HepG2 (cell line): ENCODE measurements at regions not wholly inside any gene's neighbourhood (a gene's known extent, or its start where the extent isn't known, plus 50 kb on each side); places are given as distances from the start of the nearest gene placed in this dataset.

ENCODE experiments used
- FOXM1 ChIP-seq: sonication (generic); formaldehyde crosslinking; IDR thresholded peaks from 2 replicates; pipeline ENCODE4 v1.5.0; 2020; ENCODE audit warnings: missing genetic modification reagents
- JARID2 ChIP-seq: sonication (generic); formaldehyde crosslinking; IDR thresholded peaks from 2 replicates; pipeline ENCODE4 v1.8.1; 2023; ENCODE audit warnings: missing genetic modification reagents, inconsistent platforms; ENCODE audit not compliant: insufficient replicate concordance
- KDM4B ChIP-seq: sonication (generic); formaldehyde crosslinking; IDR thresholded peaks from 2 replicates; pipeline ENCODE4 v1.4.0; 2020; ENCODE audit warnings: missing genetic modification reagents
- RCOR2 ChIP-seq: IDR thresholded peaks from 2 replicates; pipeline ENCODE4 v1.6.1; 2016; ENCODE audit warnings: missing biosample characterization, missing genetic modification reagents
- REXO4 ChIP-seq: sonication (generic); formaldehyde crosslinking; IDR thresholded peaks from 2 replicates; pipeline ENCODE4 v1.8.0; 2022; ENCODE audit warnings: missing genetic modification reagents, mild to moderate bottlenecking, borderline replicate concordance
- ZMYM4 ChIP-seq: sonication (generic); formaldehyde crosslinking; IDR thresholded peaks from 2 replicates; pipeline ENCODE4 v1.8.1; 2023; ENCODE audit warnings: mild to moderate bottlenecking, missing genetic modification reagents
- ZNF101 ChIP-seq: sonication (generic); formaldehyde crosslinking; IDR thresholded peaks from 2 replicates; pipeline ENCODE4 v1.4.0; 2020; ENCODE audit warnings: mild to moderate bottlenecking, low read depth, missing genetic modification reagents, borderline replicate concordance
- ZNF891 ChIP-seq: sonication (generic); formaldehyde crosslinking; IDR thresholded peaks from 2 replicates; pipeline ENCODE4 v1.5.0; 2020; ENCODE audit warnings: mild to moderate bottlenecking, missing genetic modification reagents
- TF ChIP-seq, protein P1 (sequence below): sonication (generic); formaldehyde crosslinking; IDR thresholded peaks from 2 replicates; pipeline ENCODE4 v1.4.0; 2020; ENCODE audit warnings: mild to moderate bottlenecking, missing genetic modification reagents
- TF ChIP-seq, protein P2 (sequence below), 2 experiments: sonication (generic) in 1 of 2; formaldehyde crosslinking in 1 of 2; IDR thresholded peaks; 2 replicates each; pipeline versions ENCODE4 v1.6.1 to v1.9.0; 2014 to 2022; ENCODE audit warnings: antibody characterized with exemption in 1 of 2, borderline replicate concordance in 1 of 2, inconsistent platforms in 1 of 2, low read depth in 1 of 2, missing genetic modification reagents in 1 of 2

DNA sequence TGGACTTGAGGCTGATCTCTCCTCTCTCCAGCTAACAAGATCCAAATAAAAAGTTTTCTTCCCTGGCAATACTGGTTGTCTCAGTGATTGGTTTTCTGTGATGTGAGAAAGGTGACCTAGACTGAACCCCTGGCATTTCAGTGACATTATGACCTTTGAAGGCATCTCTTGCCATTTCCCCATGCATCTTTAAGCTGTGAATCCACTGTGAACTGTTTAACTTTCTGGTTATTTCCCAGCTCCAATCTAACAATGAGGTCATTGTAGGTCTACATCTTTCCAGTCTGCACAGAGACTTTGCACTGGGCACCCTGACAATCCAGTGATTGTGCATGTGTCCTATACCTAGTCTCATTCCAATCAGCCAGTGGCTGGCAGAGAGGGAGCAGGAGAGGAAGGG, 155.9 kb upstream of the NUDT4 start (continued):
- TF ChIP-seq, protein P1, sequence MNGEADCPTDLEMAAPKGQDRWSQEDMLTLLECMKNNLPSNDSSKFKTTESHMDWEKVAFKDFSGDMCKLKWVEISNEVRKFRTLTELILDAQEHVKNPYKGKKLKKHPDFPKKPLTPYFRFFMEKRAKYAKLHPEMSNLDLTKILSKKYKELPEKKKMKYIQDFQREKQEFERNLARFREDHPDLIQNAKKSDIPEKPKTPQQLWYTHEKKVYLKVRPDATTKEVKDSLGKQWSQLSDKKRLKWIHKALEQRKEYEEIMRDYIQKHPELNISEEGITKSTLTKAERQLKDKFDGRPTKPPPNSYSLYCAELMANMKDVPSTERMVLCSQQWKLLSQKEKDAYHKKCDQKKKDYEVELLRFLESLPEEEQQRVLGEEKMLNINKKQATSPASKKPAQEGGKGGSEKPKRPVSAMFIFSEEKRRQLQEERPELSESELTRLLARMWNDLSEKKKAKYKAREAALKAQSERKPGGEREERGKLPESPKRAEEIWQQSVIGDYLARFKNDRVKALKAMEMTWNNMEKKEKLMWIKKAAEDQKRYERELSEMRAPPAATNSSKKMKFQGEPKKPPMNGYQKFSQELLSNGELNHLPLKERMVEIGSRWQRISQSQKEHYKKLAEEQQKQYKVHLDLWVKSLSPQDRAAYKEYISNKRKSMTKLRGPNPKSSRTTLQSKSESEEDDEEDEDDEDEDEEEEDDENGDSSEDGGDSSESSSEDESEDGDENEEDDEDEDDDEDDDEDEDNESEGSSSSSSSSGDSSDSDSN (CRISPR knock-in tag) = no peak
- TF ChIP-seq RCOR2 (CRISPR knock-in tag) (no peak), FOXM1 (no peak), KDM4B (CRISPR knock-in tag) (no peak), ZNF891 (CRISPR knock-in tag) (no peak), ZNF101 (CRISPR knock-in tag) (no peak), JARID2 (no peak), ZMYM4 (peak; percentile 52; the same call in 1 of the 2 replicates), REXO4 (CRISPR knock-in tag) (no peak)
- TF ChIP-seq, protein P2, sequence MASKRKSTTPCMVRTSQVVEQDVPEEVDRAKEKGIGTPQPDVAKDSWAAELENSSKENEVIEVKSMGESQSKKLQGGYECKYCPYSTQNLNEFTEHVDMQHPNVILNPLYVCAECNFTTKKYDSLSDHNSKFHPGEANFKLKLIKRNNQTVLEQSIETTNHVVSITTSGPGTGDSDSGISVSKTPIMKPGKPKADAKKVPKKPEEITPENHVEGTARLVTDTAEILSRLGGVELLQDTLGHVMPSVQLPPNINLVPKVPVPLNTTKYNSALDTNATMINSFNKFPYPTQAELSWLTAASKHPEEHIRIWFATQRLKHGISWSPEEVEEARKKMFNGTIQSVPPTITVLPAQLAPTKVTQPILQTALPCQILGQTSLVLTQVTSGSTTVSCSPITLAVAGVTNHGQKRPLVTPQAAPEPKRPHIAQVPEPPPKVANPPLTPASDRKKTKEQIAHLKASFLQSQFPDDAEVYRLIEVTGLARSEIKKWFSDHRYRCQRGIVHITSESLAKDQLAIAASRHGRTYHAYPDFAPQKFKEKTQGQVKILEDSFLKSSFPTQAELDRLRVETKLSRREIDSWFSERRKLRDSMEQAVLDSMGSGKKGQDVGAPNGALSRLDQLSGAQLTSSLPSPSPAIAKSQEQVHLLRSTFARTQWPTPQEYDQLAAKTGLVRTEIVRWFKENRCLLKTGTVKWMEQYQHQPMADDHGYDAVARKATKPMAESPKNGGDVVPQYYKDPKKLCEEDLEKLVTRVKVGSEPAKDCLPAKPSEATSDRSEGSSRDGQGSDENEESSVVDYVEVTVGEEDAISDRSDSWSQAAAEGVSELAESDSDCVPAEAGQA (IDR thresholded peaks at IDR 0.05; ENCODE audit: low read depth) = no peak
- TF ChIP-seq, protein P2 (CRISPR knock-in tag; IDR thresholded peaks at IDR 0.05; ENCODE audit: borderline replicate concordance) = no peak
